Lower lobe of right lung (tissue), 2 donors: ENCODE measurements at regions not wholly inside any gene's neighbourhood (a gene's known extent, or its start where the extent isn't known, plus 50 kb on each side); places are given as distances from the start of the nearest gene placed in this dataset.
"Not testable (repeated sequence)": the region's sequence is repeated elsewhere in the genome, so short reads cannot be mapped to it uniquely, and the experiment has no call there.

Experiments used
- ATAC-seq, 2 donors: fragments of 200-7000 bp; cut with Tn5 transposase; one replicate each; pipeline ENCODE4 v1.9.1; 2020 to 2022; ENCODE audit warnings: mild to moderate bottlenecking in 2 of 2, moderate library complexity in 2 of 2
- DNase-seq: peaks from one replicate; pipeline ENCODE4 v3.0.0-alpha.2; 2020
- H3K27ac ChIP-seq: fragments of 200-600 bp; one replicate; pipeline ENCODE4 v1.8.0; 2022
- H3K27me3 ChIP-seq: fragments of 200-600 bp; one replicate; pipeline ENCODE4 v1.8.0; 2022; ENCODE audit warnings: low read depth
- H3K36me3 ChIP-seq: fragments of 200-600 bp; one replicate; pipeline ENCODE4 v1.8.0; 2022; ENCODE audit warnings: mild to moderate bottlenecking
- H3K4me1 ChIP-seq: fragments of 200-600 bp; one replicate; pipeline ENCODE4 v1.8.0; 2022
- H3K4me3 ChIP-seq: fragments of 200-600 bp; one replicate; pipeline ENCODE4 v1.8.0; 2022; ENCODE audit warnings: mild to moderate bottlenecking
- H3K9me3 ChIP-seq: fragments of 200-600 bp; one replicate; pipeline ENCODE4 v1.8.0; 2022
- CTCF ChIP-seq: fragments of 200-600 bp; IDR thresholded peaks from one replicate; pipeline ENCODE4 v1.8.0; 2022; ENCODE audit warnings: antibody characterized with exemption, mild to moderate bottlenecking
- intact Hi-C: fragments of 100-400 bp; cut with DNase I; formaldehyde crosslinking; loops from one replicate; pipeline ENCODE4 v1.11.0; 2022
- donor health status: DM: no; HTN: yes; CAD: no; lungs with severe emphysema.

DNA sequence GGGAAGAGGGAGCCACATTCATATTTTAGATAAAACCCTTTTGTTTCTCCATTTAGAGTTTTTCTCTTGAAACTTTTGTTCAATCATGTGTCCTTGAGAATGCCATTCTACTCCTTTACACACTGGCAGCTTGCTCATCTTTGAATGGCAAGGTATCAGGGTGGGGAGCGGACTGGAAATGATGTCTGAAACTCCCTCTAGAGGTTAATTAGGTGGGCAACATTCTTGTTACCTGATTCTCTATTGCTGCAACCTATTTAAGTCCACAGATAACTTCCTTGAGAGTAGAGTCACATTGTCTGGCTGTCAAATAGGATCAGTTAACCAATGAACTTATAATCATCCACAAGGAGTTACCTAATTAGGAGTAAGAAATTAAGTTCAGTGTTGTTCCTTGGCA is 533.6 kb upstream of the API5 start:
- DNase-seq (no peak), ATAC-seq (no peak)
- TF ChIP-seq CTCF: no peak

GRCh38 chr11:42779555-42779954 is 532.2 kb upstream of the API5 start:
- Histone ChIP-seq H3K4me3 (no peak overlapping the region), H3K27me3 (no peaks in the 10 kb centered on the region), H3K27ac (no peak overlapping the region), H3K4me1 (no peaks in the 10 kb centered on the region), H3K9me3 (no peaks in the 10 kb centered on the region), H3K36me3 (no peaks in the 10 kb centered on the region)
- no peak for ATAC-seq
- no peak for TF ChIP-seq CTCF
- no peak for DNase-seq
- intact Hi-C loops: loop anchor here (10.0 kb wide), 1 partner anchor 495 kb away; no protein-coding TSS in a partner anchor

More for the DNA sequence above, 533.6 kb upstream of the API5 start:
- no peaks in the 10 kb centered on the region for H3K27me3 ChIP-seq
- no peak overlapping the region for H3K27ac ChIP-seq
- no peaks in the 10 kb centered on the region for H3K9me3 ChIP-seq
- no peaks in the 10 kb centered on the region for H3K4me1 ChIP-seq
- no peak overlapping the region for H3K4me3 ChIP-seq
- H3K36me3 ChIP-seq: no peaks in the 10 kb centered on the region
- intact Hi-C loops: loop anchor here (10.0 kb wide), 1 partner anchor 497 kb away; no protein-coding TSS in a partner anchor

DNA sequence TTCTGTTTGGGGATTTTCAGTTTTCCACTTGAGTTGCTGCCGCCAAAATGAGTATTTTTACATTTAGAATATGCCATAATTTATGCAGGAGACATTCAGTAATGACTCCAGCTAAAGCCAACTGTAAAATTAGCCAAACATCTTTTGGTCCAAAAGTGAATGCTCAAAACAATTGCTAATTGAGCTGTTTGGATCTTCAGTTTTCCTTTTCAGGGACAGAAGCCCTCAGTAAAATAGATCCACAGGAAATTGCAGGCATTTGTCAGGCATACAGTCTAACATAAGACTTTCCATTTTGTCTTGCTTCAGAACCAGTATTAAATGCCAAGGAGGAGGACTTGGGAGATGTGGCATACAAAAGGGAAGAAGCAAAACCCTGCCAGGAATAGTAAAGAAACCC is 524.8 kb upstream of the API5 start:
- no peaks in the 10 kb centered on the region for H3K27me3 ChIP-seq
- no peak overlapping the region for H3K4me3 ChIP-seq
- intact Hi-C loops: no loop called here
- ATAC-seq: no peak
- no peak for TF ChIP-seq CTCF
- H3K27ac ChIP-seq: no peak overlapping the region
- H3K9me3 ChIP-seq: peaks cover 6% of the 10 kb centered on the region
- no peaks in the 10 kb centered on the region for H3K4me1 ChIP-seq
- no peaks in the 10 kb centered on the region for H3K36me3 ChIP-seq
- no peak for DNase-seq

GRCh38 chr11:42795483-42795882 is 516.3 kb upstream of the API5 start:
- H3K36me3 ChIP-seq, DNase-seq, H3K4me1 ChIP-seq, ATAC-seq, H3K27me3 ChIP-seq, H3K27ac ChIP-seq, H3K4me3 ChIP-seq, H3K9me3 ChIP-seq, intact Hi-C loops: not testable (repeated sequence)

DNA sequence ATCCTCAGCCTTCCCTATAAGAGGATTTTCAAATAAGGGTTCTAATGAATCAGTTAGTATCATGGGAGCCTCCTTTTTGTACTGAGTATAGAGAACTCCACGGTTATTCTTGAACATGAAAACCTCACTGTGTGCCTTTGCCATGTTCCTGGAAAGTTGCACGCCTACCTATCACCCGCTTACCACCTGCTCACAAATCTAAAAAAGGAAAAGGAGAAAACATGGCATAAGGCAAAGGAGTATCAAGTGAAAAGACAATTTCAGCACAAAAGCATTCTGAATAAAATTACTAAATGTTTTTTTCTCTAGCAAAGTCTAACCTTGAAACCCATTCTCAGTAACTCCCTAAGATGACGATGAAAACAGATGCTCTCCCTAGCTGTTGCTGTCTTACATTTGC is 511.8 kb upstream of the API5 start:
- H3K4me3 ChIP-seq: no peak overlapping the region
- no peaks in the 10 kb centered on the region for H3K9me3 ChIP-seq
- intact Hi-C loops: no loop called here
- no peak for DNase-seq
- no peaks in the 10 kb centered on the region for H3K27me3 ChIP-seq
- TF ChIP-seq CTCF: no peak
- no peaks in the 10 kb centered on the region for H3K36me3 ChIP-seq
- no peak for ATAC-seq
- H3K4me1 ChIP-seq: no peaks in the 10 kb centered on the region
- no peak overlapping the region for H3K27ac ChIP-seq

- ATAC-seq (no peak), DNase-seq (no peak)
- Histone ChIP-seq H3K27ac (no peak overlapping the region), H3K4me1 (no peaks in the 10 kb centered on the region), H3K27me3 (no peaks in the 10 kb centered on the region), H3K4me3 (no peak overlapping the region), H3K36me3 (no peaks in the 10 kb centered on the region), H3K9me3 (no peaks in the 10 kb centered on the region)
- TF ChIP-seq CTCF: no peak
- intact Hi-C loops: no loop called here
Observed at GRCh38 chr11:42802201-42802899, 509.4 kb upstream of the API5 start.
